SK-N-SH (cell line): ENCODE measurements at regions not wholly inside any gene's neighbourhood (a gene's known extent, or its start where the extent isn't known, plus 50 kb on each side); places are given as distances from the start of the nearest gene placed in this dataset.

ENCODE experiments used
- CTCF ChIA-PET: fragments of 300-600, 350-600 bp; formaldehyde crosslinking; extraction: SDS; loops from one replicate; lab custom pipeline; 2021; lab: Yijun Ruan, JAX
- POLR2A ChIA-PET: fragments of 350-600 bp; sonication (Branson Sonifier 250); formaldehyde crosslinking; extraction: SDS; loops from one replicate; lab custom pipeline; 2020; ENCODE audit warnings: antibody characterized with exemption, inconsistent platforms; lab: Yijun Ruan, JAX
- DNase-seq: peaks from one replicate; pipeline ENCODE4 v3.0.0; 2012
- H2AFZ ChIP-seq: fragments of 200-600 bp; sonication (generic); 2 replicates; pipeline ENCODE4 v1.8.1; 2016; ENCODE audit warnings: antibody characterized with exemption, mild to moderate bottlenecking, low read depth
- H3F3A ChIP-seq: fragments of 200-600 bp; sonication (generic); replicated peaks from 2 replicates; pipeline ENCODE3; 2016; ENCODE audit warnings: antibody characterized with exemption, mild to moderate bottlenecking; ENCODE audit not compliant: insufficient read depth
- H3K27ac ChIP-seq, 2 experiments: fragments of 200-500 bp in 1 of 2; fragments of 200-600 bp in 1 of 2; sonication (Bioruptor generic) in 1 of 2; sonication (generic), shearing (Covaris generic) in 1 of 2; 2 replicates each; pipeline versions ENCODE4 v1.5.1 to v1.6.1; 2014 to 2016; ENCODE audit warnings: low read depth in 2 of 2, inconsistent platforms in 1 of 2, low read length in 1 of 2, mild to moderate bottlenecking in 1 of 2, mixed read lengths in 1 of 2
- H3K27me3 ChIP-seq: fragments of 200-600 bp; sonication (generic), shearing (Covaris generic); 2 replicates; pipeline ENCODE4 v1.6.1; 2016; ENCODE audit warnings: mixed run types; ENCODE audit not compliant: insufficient read depth
- H3K36me3 ChIP-seq, 2 experiments: fragments of 200-500 bp in 1 of 2; fragments of 200-600 bp in 1 of 2; sonication (Bioruptor generic) in 1 of 2; sonication (generic) in 1 of 2; replicated peaks in 1 of 2; 2 replicates each; pipeline versions ENCODE3 to v1.5.1; 2014 to 2016; ENCODE audit warnings: low read length in 1 of 2, mild to moderate bottlenecking in 1 of 2; ENCODE audit not compliant: insufficient read depth in 2 of 2, control insufficient read depth in 1 of 2
- H3K4me1 ChIP-seq, 2 experiments: fragments of 200-500 bp in 1 of 2; fragments of 200-600 bp in 1 of 2; sonication (Bioruptor generic) in 1 of 2; sonication (generic), shearing (Covaris generic) in 1 of 2; 2 replicates each; pipeline versions ENCODE4 v1.5.1 to v1.6.1; 2014 to 2016; ENCODE audit warnings: low read depth in 1 of 2, low read length in 1 of 2, mixed run types in 1 of 2; ENCODE audit not compliant: insufficient read depth in 2 of 2, control insufficient read depth in 1 of 2
- H3K4me2 ChIP-seq: fragments of 200-600 bp; sonication (generic), shearing (Covaris generic); 2 replicates; pipeline ENCODE4 v1.6.1; 2017; ENCODE audit warnings: mixed run types
- H3K4me3 ChIP-seq, 2 experiments: fragments of 200-500 bp in 1 of 2; fragments of 200-600 bp in 1 of 2; sonication (Bioruptor generic) in 1 of 2; sonication (generic), shearing (Covaris generic) in 1 of 2; 2 replicates each; pipeline versions ENCODE4 v1.5.1 to v1.8.1; 2014 to 2016; ENCODE audit warnings: low read depth in 2 of 2, inconsistent platforms in 1 of 2, low read length in 1 of 2, mild to moderate bottlenecking in 1 of 2, mixed read lengths in 1 of 2, moderate library complexity in 1 of 2
- H3K79me2 ChIP-seq: fragments of 200-600 bp; sonication (generic); 2 replicates; pipeline ENCODE4 v1.8.1; 2017; ENCODE audit warnings: mild to moderate bottlenecking; ENCODE audit not compliant: insufficient read depth
- H3K9ac ChIP-seq: fragments of 200-600 bp; sonication (generic); 2 replicates; pipeline ENCODE4 v1.6.1; 2017; ENCODE audit warnings: mixed run types
- H3K9me2 ChIP-seq: fragments of 200-600 bp; sonication (generic); 2 replicates; pipeline ENCODE4 v1.6.1; 2017; ENCODE audit warnings: mixed run types
- H3K9me3 ChIP-seq: fragments of 200-600 bp; sonication (generic); 2 replicates; pipeline ENCODE4 v1.6.1; 2017; ENCODE audit warnings: mixed run types, mild to moderate bottlenecking, moderate library complexity
- H4K20me1 ChIP-seq: fragments of 200-600 bp; sonication (generic); 2 replicates; pipeline ENCODE4 v1.6.1; 2017; ENCODE audit warnings: mild to moderate bottlenecking, mixed run types; ENCODE audit not compliant: insufficient read depth
- CHD2 ChIP-seq: fragments of 150-350 bp; IDR thresholded peaks from 2 replicates; pipeline ENCODE4 v1.6.1; 2018; ENCODE audit warnings: low read length; ENCODE audit not compliant: partially characterized antibody
- CTCF ChIP-seq: fragments of 200-600 bp; sonication (generic); IDR thresholded peaks from 2 replicates; pipeline ENCODE4 v1.6.1; 2017; ENCODE audit warnings: antibody characterized with exemption, mild to moderate bottlenecking, moderate library complexity
- ELF1 ChIP-seq: IDR thresholded peaks from 2 replicates; pipeline ENCODE4 v1.4.0; 2012
- FOSL2 ChIP-seq: IDR thresholded peaks from 2 replicates; pipeline ENCODE4 v1.4.0; 2012; ENCODE audit warnings: low read depth, mild to moderate bottlenecking, moderate library complexity, borderline replicate concordance
- FOXM1 ChIP-seq: IDR thresholded peaks from 2 replicates; pipeline ENCODE4 v1.4.0; 2012; ENCODE audit warnings: low read depth, mild to moderate bottlenecking
- GATA2 ChIP-seq: sonication (generic); formaldehyde crosslinking; IDR thresholded peaks from 2 replicates; pipeline ENCODE4 v1.5.0; 2020; ENCODE audit warnings: mild to moderate bottlenecking, missing genetic modification reagents
- MXI1 ChIP-seq: IDR thresholded peaks from 2 replicates; pipeline ENCODE4 v1.6.1; 2012; ENCODE audit warnings: mild to moderate bottlenecking, low read depth, low read length, improper control_type of control experiment
- POLR2AphosphoS5 ChIP-seq: IDR thresholded peaks from 2 replicates; pipeline ENCODE4 v1.6.1; 2012; ENCODE audit warnings: low read depth, low read length
- RAD21 ChIP-seq: IDR thresholded peaks from 2 replicates; pipeline ENCODE4 v1.6.1; 2012; ENCODE audit warnings: mild to moderate bottlenecking, low read length
- REST ChIP-seq: IDR thresholded peaks from 2 replicates; pipeline ENCODE4 v1.6.1; 2012; ENCODE audit warnings: mild to moderate bottlenecking, low read depth, low read length, moderate library complexity
- ZBTB33 ChIP-seq: IDR thresholded peaks from 2 replicates; pipeline ENCODE4 v1.4.0; 2012; ENCODE audit warnings: low read depth, borderline replicate concordance
- WGBS: methylation state at CpG from one replicate; pipeline ENCODE4 v1.1.6; 2017; ENCODE audit warnings: low lambda C conversion rate; 5-methylcytosine and 5-hydroxymethylcytosine counted together

- Histone ChIP-seq H3K4me3 (no peak overlapping the region), H3K9me2 (no peaks in the 10 kb centered on the region), H3F3A (no peaks in the 10 kb centered on the region), H3K36me3 (no peaks in the 10 kb centered on the region), H3K4me2 (no peak overlapping the region), H3K4me1 (no peaks in the 10 kb centered on the region), H2AFZ (no peak overlapping the region), H3K27me3 (no peaks in the 10 kb centered on the region), H3K79me2 (no peaks in the 10 kb centered on the region), H3K27ac (no peak overlapping the region), H4K20me1 (no peaks in the 10 kb centered on the region), H3K9ac (no peak overlapping the region), H3K9me3 (no peaks in the 10 kb centered on the region)
- TF ChIP-seq REST (no peak), ELF1 (no peak), MXI1 (no peak), RAD21 (no peak), ZBTB33 (no peak), POLR2AphosphoS5 (no peak), FOSL2 (no peak), CTCF (no peak)
- ChIA-PET POLR2A (no interaction called here), CTCF (no interaction called here)
- WGBS: 82% methylated on average over 6 of the region's 6 CpGs
- DNase-seq: no peak
These were observed 65.3 kb upstream of the JCAD start for GRCh38 chr10:30124704-30125103.

GRCh38 chr10:30121401-30121800, 62.0 kb upstream of the JCAD start:
- no peak overlapping the region for H3K27ac ChIP-seq
- no peak overlapping the region for H3K4me3 ChIP-seq
- no peaks in the 10 kb centered on the region for H3K9me2 ChIP-seq
- DNase-seq: no peak
- H3F3A ChIP-seq: no peaks in the 10 kb centered on the region
- H4K20me1 ChIP-seq: no peaks in the 10 kb centered on the region
- no peaks in the 10 kb centered on the region for H3K9me3 ChIP-seq
- TF ChIP-seq CHD2 (no peak), REST (no peak), FOXM1 (no peak), GATA2 (no peak)
- TF ChIP-seq, all 33 proteins: peak for 0
- ChIA-PET POLR2A (no interaction called here), CTCF (no interaction called here)
- Histone ChIP-seq H3K4me2 (no peak overlapping the region), H3K79me2 (no peaks in the 10 kb centered on the region), H3K27me3 (no peaks in the 10 kb centered on the region), H3K4me1 (no peaks in the 10 kb centered on the region), H3K9ac (no peak overlapping the region), H3K36me3 (no peaks in the 10 kb centered on the region), H2AFZ (no peak overlapping the region)
- 40% methylated on average over 2 of the region's 2 CpGs for WGBS
